HepG2 (cell line): ENCODE measurements at regions not wholly inside any gene's neighbourhood (a gene's known extent, or its start where the extent isn't known, plus 50 kb on each side); places are given as distances from the start of the nearest gene placed in this dataset.

Experiments used
- ATAC-seq: fragments of 200-7000 bp; cut with Tn5 transposase; 3 replicates; pipeline ENCODE4 v1.9.1; 2020; ENCODE audit warnings: mild to moderate bottlenecking, moderate library complexity
- BruUV-seq: library from RNA; stranded (reverse); fragments of 400-500 nt; replicated peaks from 2 replicates; lab custom pipeline; 2021; lab: Mats Ljungman, UMichigan
- CTCF ChIA-PET: fragments of 300-600 bp; formaldehyde crosslinking; extraction: SDS; loops from one replicate; lab custom pipeline; 2021; ENCODE audit warnings: low total read pairs, inconsistent platforms, low intra/inter-chr PET ratio; lab: Yijun Ruan, JAX
- POLR2A ChIA-PET: fragments of 350-600 bp; sonication (Branson Sonifier 250); formaldehyde crosslinking; loops from one replicate; lab custom pipeline; 2020; ENCODE audit warnings: antibody characterized with exemption, inconsistent platforms; lab: Yijun Ruan, JAX
- DNase-seq: peaks from one replicate; pipeline ENCODE4 v3.0.0-alpha.2; 2015; ENCODE audit warnings: low spot score
- FAIRE-seq: peaks from 3 replicates; lab custom pipeline; 2011; peaks lifted over from hg19 to GRCh38; lab: Jason Lieb, UNC
- H2AFZ ChIP-seq: one replicate; pipeline ENCODE4 v1.6.1; 2011; ENCODE audit warnings: low read length, inconsistent platforms
- H3K27ac ChIP-seq: fragments of 300-600 bp; 3 replicates; pipeline ENCODE4 v1.8.0; 2011; ENCODE audit warnings: mixed run types, mild to moderate bottlenecking, mixed read lengths, low read length, inconsistent platforms; ENCODE audit not compliant: insufficient read depth; ENCODE audit errors: extremely low read length
- H3K27me3 ChIP-seq, 2 experiments: fragments of 200-600 bp in 1 of 2; 2 replicates in 1 of 2; 3 replicates in 1 of 2; pipeline versions ENCODE4 v1.6.0 to v1.8.0; 2011; ENCODE audit warnings: low read length in 2 of 2, mild to moderate bottlenecking in 2 of 2, moderate library complexity in 2 of 2, inconsistent platforms in 1 of 2; ENCODE audit not compliant: insufficient read depth in 2 of 2, control insufficient read depth in 1 of 2
- H3K36me3 ChIP-seq, 2 experiments: fragments of 200-600 bp in 1 of 2; replicated peaks in 1 of 2; 2 replicates in 1 of 2; 3 replicates in 1 of 2; pipeline versions ENCODE4 v1.5.1 to v1.8.0; 2011; ENCODE audit warnings: low read length in 2 of 2, inconsistent platforms in 1 of 2; ENCODE audit not compliant: insufficient read depth in 2 of 2, control insufficient read depth in 1 of 2
- H3K4me1 ChIP-seq: 2 replicates; pipeline ENCODE4 v1.5.1; 2012; ENCODE audit warnings: low read length, inconsistent platforms; ENCODE audit not compliant: insufficient read depth
- H3K4me2 ChIP-seq: 2 replicates; pipeline ENCODE4 v1.6.0; 2011; ENCODE audit warnings: low read depth, low read length, inconsistent platforms
- H3K4me3 ChIP-seq, 3 experiments: fragments of 200-600 bp in 1 of 3; sonication (generic), shearing (Covaris generic) in 1 of 3; replicated peaks in 1 of 3; 2 replicates each; pipeline ENCODE4 v1.5.1; 2011 to 2016; ENCODE audit warnings: low read length in 3 of 3, inconsistent platforms in 2 of 3, low read depth in 2 of 3, mild to moderate bottlenecking in 2 of 3, control low read depth in 1 of 3, mixed read lengths in 1 of 3; ENCODE audit not compliant: insufficient read depth in 1 of 3
- H3K79me2 ChIP-seq: one replicate; pipeline ENCODE4 v1.6.1; 2011; ENCODE audit warnings: low read length, inconsistent platforms; ENCODE audit not compliant: insufficient read depth
- H3K9ac ChIP-seq: 2 replicates; pipeline ENCODE4 v1.6.0; 2011; ENCODE audit warnings: mild to moderate bottlenecking, low read depth, low read length, inconsistent platforms; ENCODE audit not compliant: insufficient read depth
- H3K9me3 ChIP-seq: 2 replicates; pipeline ENCODE4 v1.5.1; 2012; ENCODE audit warnings: mild to moderate bottlenecking, low read length
- H4K20me1 ChIP-seq: 2 replicates; pipeline ENCODE4 v1.6.0; 2011; ENCODE audit warnings: inconsistent platforms, mild to moderate bottlenecking, low read length, moderate library complexity; ENCODE audit not compliant: insufficient read depth
- ARID2 ChIP-seq: sonication (generic); formaldehyde crosslinking; IDR thresholded peaks from 2 replicates; pipeline ENCODE4 v1.8.1; 2022; ENCODE audit warnings: mild to moderate bottlenecking, missing genetic modification reagents, borderline replicate concordance
- FOSL2 ChIP-seq: sonication (generic); formaldehyde crosslinking; IDR thresholded peaks from 2 replicates; pipeline ENCODE4 v1.4.0; 2020; ENCODE audit warnings: missing genetic modification reagents
- HCFC1 ChIP-seq: fragments of 150-350 bp; IDR thresholded peaks from 2 replicates; pipeline ENCODE4 v1.6.1; 2014; ENCODE audit warnings: low read depth, low read length
- KMT2B ChIP-seq: IDR thresholded peaks from 2 replicates; pipeline ENCODE4 v1.6.1; 2016; ENCODE audit warnings: missing genetic modification reagents, missing compliant biosample characterization
- NFYB ChIP-seq: sonication (generic); formaldehyde crosslinking; IDR thresholded peaks from 2 replicates; pipeline ENCODE4 v1.4.0; 2020; ENCODE audit warnings: missing genetic modification reagents
- NPAS2 ChIP-seq: sonication (generic); formaldehyde crosslinking; IDR thresholded peaks from 2 replicates; pipeline ENCODE4 v1.8.0; 2022; ENCODE audit warnings: mild to moderate bottlenecking, missing genetic modification reagents, borderline replicate concordance
- SNAPC4 ChIP-seq: sonication (generic); formaldehyde crosslinking; IDR thresholded peaks from 2 replicates; pipeline ENCODE4 v1.4.0; 2020; ENCODE audit warnings: mild to moderate bottlenecking, missing genetic modification reagents
- SNAPC5 ChIP-seq: sonication (generic); formaldehyde crosslinking; IDR thresholded peaks from 2 replicates; pipeline ENCODE4 v1.8.1; 2023; ENCODE audit warnings: mild to moderate bottlenecking, missing genetic modification reagents, borderline replicate concordance
- THAP8 ChIP-seq: sonication (generic); formaldehyde crosslinking; IDR thresholded peaks from 2 replicates; pipeline ENCODE4 v1.5.1; 2020; ENCODE audit warnings: missing genetic modification reagents, mild to moderate bottlenecking, borderline replicate concordance
- ZNF652 ChIP-seq: IDR thresholded peaks from 2 replicates; pipeline ENCODE4 v1.6.1; 2016; ENCODE audit warnings: low read depth, borderline replicate concordance
- ZSCAN30 ChIP-seq: sonication (generic); formaldehyde crosslinking; IDR thresholded peaks from 2 replicates; pipeline ENCODE4 v1.5.0; 2020; ENCODE audit warnings: mild to moderate bottlenecking, missing genetic modification reagents
- WGBS: methylation state at CpG from one replicate; pipeline ENCODE4 v1.1.6; 2017; ENCODE audit warnings: low lambda C conversion rate; 5-methylcytosine and 5-hydroxymethylcytosine counted together
- in situ Hi-C: cut with HindIII; loops from 2 replicates; pipeline ENCODE4 v1.10.0; 2017; ENCODE audit warnings: low pct_unique_long_range_greater_than_20kb; ENCODE audit not compliant: extremely low pct_ligation_motif_present
- intact Hi-C: fragments of 100-400 bp; cut with micrococcal nuclease; formaldehyde crosslinking; loops from one replicate; pipeline ENCODE4 v1.10.0; 2022; ENCODE audit not compliant: unreplicated experiment
- TF ChIP-seq, protein P1 (sequence below): sonication (generic); formaldehyde crosslinking; IDR thresholded peaks from 2 replicates; pipeline ENCODE4 v1.4.0; 2020; ENCODE audit warnings: missing genetic modification reagents, mild to moderate bottlenecking, borderline replicate concordance
- TF ChIP-seq, protein P2 (sequence below): sonication (generic); formaldehyde crosslinking; IDR thresholded peaks from 2 replicates; pipeline ENCODE4 v1.4.0; 2020; ENCODE audit warnings: missing genetic modification reagents

- 0% methylated on average over 1 of the region's 1 CpG for WGBS
- no peak for TF ChIP-seq FOSL2 (CRISPR knock-in tag)
- TF ChIP-seq, protein P1, sequence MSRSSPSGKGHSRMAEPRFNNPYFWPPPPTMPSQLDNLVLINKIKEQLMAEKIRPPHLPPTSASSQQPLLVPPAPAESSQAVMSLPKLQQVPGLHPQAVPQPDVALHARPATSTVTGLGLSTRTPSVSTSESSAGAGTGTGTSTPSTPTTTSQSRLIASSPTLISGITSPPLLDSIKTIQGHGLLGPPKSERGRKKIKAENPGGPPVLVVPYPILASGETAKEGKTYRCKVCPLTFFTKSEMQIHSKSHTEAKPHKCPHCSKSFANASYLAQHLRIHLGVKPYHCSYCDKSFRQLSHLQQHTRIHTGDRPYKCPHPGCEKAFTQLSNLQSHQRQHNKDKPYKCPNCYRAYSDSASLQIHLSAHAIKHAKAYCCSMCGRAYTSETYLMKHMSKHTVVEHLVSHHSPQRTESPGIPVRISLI (CRISPR knock-in tag), result no peak
- no peak for TF ChIP-seq ZNF652 (CRISPR knock-in tag)
- TF ChIP-seq NFYB (CRISPR knock-in tag), result no peak
- TF ChIP-seq THAP8, result no peak
- no peak for TF ChIP-seq ZSCAN30 (CRISPR knock-in tag)
- no peak for TF ChIP-seq SNAPC5 (CRISPR knock-in tag)
- TF ChIP-seq ARID2 (CRISPR knock-in tag), result no peak
- TF ChIP-seq HCFC1, result no peak
- TF ChIP-seq, protein P2, sequence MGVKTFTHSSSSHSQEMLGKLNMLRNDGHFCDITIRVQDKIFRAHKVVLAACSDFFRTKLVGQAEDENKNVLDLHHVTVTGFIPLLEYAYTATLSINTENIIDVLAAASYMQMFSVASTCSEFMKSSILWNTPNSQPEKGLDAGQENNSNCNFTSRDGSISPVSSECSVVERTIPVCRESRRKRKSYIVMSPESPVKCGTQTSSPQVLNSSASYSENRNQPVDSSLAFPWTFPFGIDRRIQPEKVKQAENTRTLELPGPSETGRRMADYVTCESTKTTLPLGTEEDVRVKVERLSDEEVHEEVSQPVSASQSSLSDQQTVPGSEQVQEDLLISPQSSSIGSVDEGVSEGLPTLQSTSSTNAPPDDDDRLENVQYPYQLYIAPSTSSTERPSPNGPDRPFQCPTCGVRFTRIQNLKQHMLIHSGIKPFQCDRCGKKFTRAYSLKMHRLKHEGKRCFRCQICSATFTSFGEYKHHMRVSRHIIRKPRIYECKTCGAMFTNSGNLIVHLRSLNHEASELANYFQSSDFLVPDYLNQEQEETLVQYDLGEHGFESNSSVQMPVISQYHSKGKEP, result no peak
- no peak for TF ChIP-seq SNAPC4 (CRISPR knock-in tag)
- no peak for TF ChIP-seq KMT2B
- TF ChIP-seq NPAS2 (CRISPR knock-in tag), result no peak
Observed at GRCh38 chr6:82521369-82521768, 157.8 kb downstream of the TPBG start.

More at GRCh38 chr6:82521369-82521768, 157.8 kb downstream of the TPBG start:
- no peaks in the 10 kb centered on the region for H3K36me3 ChIP-seq
- ChIA-PET POLR2A (no interaction called here), CTCF (no interaction called here)
- no peak overlapping the region for H3K9ac ChIP-seq
- in situ Hi-C loops (no loop called here), intact Hi-C loops (no loop called here)
- no peak for FAIRE-seq
- H3K4me2 ChIP-seq, result no peak overlapping the region
- no peak overlapping the region for H3K4me3 ChIP-seq
- no peak overlapping the region for H3K27ac ChIP-seq
- no peak for DNase-seq
- H3K9me3 ChIP-seq, result no peaks in the 10 kb centered on the region
- no TSS peak for BruUV-seq
- no peaks in the 10 kb centered on the region for H3K4me1 ChIP-seq
- no peak for ATAC-seq
- no peak overlapping the region for H2AFZ ChIP-seq
- H3K79me2 ChIP-seq, result no peaks in the 10 kb centered on the region
- no peaks in the 10 kb centered on the region for H4K20me1 ChIP-seq
- no peaks in the 10 kb centered on the region for H3K27me3 ChIP-seq
